GM23338 (cell line): ENCODE measurements at regions not wholly inside any gene's neighbourhood (a gene's known extent, or its start where the extent isn't known, plus 50 kb on each side); places are given as distances from the start of the nearest gene placed in this dataset.

ENCODE experiments used
- ATAC-seq: fragments of 200-7000 bp; cut with Tn5 transposase; 3 replicates; pipeline ENCODE4 v1.9.1; 2020
- DNase-seq: peaks from one replicate; pipeline ENCODE4 v3.0.0-alpha.2; 2015; ENCODE audit warnings: low spot score
- H2AFZ ChIP-seq: fragments of 200-600 bp; sonication (generic); 2 replicates; pipeline ENCODE4 v1.8.0; 2016; ENCODE audit warnings: antibody characterized with exemption, mild to moderate bottlenecking, moderate library complexity
- H3F3A ChIP-seq: fragments of 200-600 bp; sonication (generic); replicated peaks from 2 replicates; pipeline ENCODE4 v1.8.0; 2017; ENCODE audit warnings: antibody characterized with exemption, mixed run types, low read depth
- H3K27ac ChIP-seq: fragments of 200-600 bp; sonication (generic); 2 replicates; pipeline ENCODE4 v1.6.1; 2016; ENCODE audit warnings: low read depth
- H3K27me3 ChIP-seq: fragments of 200-600 bp; sonication (generic); 2 replicates; pipeline ENCODE4 v1.8.0; 2016; ENCODE audit warnings: mild to moderate bottlenecking, mixed run types, moderate library complexity; ENCODE audit not compliant: insufficient read depth
- H3K36me3 ChIP-seq: fragments of 200-600 bp; sonication (generic); 2 replicates; pipeline ENCODE4 v1.8.0; 2016; ENCODE audit warnings: mild to moderate bottlenecking; ENCODE audit not compliant: insufficient read depth
- H3K4me1 ChIP-seq: fragments of 200-600 bp; sonication (generic); 2 replicates; pipeline ENCODE4 v1.8.0; 2016; ENCODE audit warnings: mild to moderate bottlenecking, moderate library complexity; ENCODE audit not compliant: insufficient read depth
- H3K4me2 ChIP-seq: fragments of 200-600 bp; sonication (generic); 2 replicates; pipeline ENCODE4 v1.7.1; 2017; ENCODE audit warnings: mixed run types
- H3K4me3 ChIP-seq: fragments of 200-600 bp; sonication (generic); 2 replicates; pipeline ENCODE4 v1.6.1; 2016; ENCODE audit warnings: mixed run types
- H3K79me2 ChIP-seq: fragments of 200-600 bp; sonication (generic); replicated peaks from 2 replicates; pipeline ENCODE4 v1.8.0; 2017; ENCODE audit warnings: mild to moderate bottlenecking; ENCODE audit not compliant: insufficient read depth
- H3K9me2 ChIP-seq: fragments of 200-600 bp; sonication (generic); 2 replicates; pipeline ENCODE4 v1.8.0; 2017; ENCODE audit not compliant: insufficient read depth
- H4K20me1 ChIP-seq: fragments of 200-600 bp; sonication (generic); replicated peaks from 2 replicates; pipeline ENCODE4 v1.8.0; 2017; ENCODE audit warnings: mild to moderate bottlenecking; ENCODE audit not compliant: insufficient read depth
- H3K27ac Mint-ChIP-seq: 2 replicates; pipeline ENCODE4 v1.8.0; 2020; ENCODE audit warnings: inconsistent platforms, mild to moderate bottlenecking, moderate library complexity, mixed read lengths
- H3K27me3 Mint-ChIP-seq: 3 replicates; pipeline ENCODE4 v1.8.0; 2022; ENCODE audit warnings: low read depth, mild to moderate bottlenecking, moderate library complexity, mixed read lengths, inconsistent platforms; ENCODE audit not compliant: insufficient read depth, poor library complexity
- H3K36me3 Mint-ChIP-seq: 3 replicates; pipeline ENCODE4 v1.8.0; 2021; ENCODE audit warnings: low read depth, mild to moderate bottlenecking, inconsistent platforms, moderate library complexity, mixed read lengths
- H3K4me1 Mint-ChIP-seq: 3 replicates; pipeline ENCODE4 v1.8.0; 2020; ENCODE audit warnings: mild to moderate bottlenecking, inconsistent platforms, mixed read lengths
- H3K4me3 Mint-ChIP-seq: 3 replicates; pipeline ENCODE4 v1.8.0; 2021; ENCODE audit warnings: moderate library complexity, mild to moderate bottlenecking, inconsistent platforms, mixed read lengths
- H3K9me3 Mint-ChIP-seq: 3 replicates; pipeline ENCODE4 v1.8.0; 2020; ENCODE audit warnings: moderate library complexity, mild to moderate bottlenecking, inconsistent platforms, mixed read lengths
- CREB1 ChIP-seq: fragments of 250-450 bp; sonication (Bioruptor Pico); IDR thresholded peaks from 2 replicates; pipeline ENCODE4 v1.5.0; 2020; ENCODE audit warnings: low read depth, mild to moderate bottlenecking, moderate library complexity
- CTCF ChIP-seq, 2 experiments: fragments of 200-600 bp in 1 of 2; sonication (generic) in 1 of 2; conservative IDR thresholded peaks; 2 replicates each; pipeline versions ENCODE4 v1.5.1 to v1.6.1; 2016 to 2017; ENCODE audit warnings: antibody characterized with exemption in 2 of 2, low read depth in 2 of 2, mild to moderate bottlenecking in 2 of 2, moderate library complexity in 1 of 2
- EZH2 ChIP-seq: fragments of 200-600 bp; sonication (generic); IDR thresholded peaks from one replicate; pipeline ENCODE4 v1.8.0; 2017; ENCODE audit warnings: antibody characterized with exemption, mild to moderate bottlenecking, low read depth; ENCODE audit not compliant: unreplicated experiment
- EZH2phosphoT487 ChIP-seq: fragments of 200-600 bp; sonication (generic); IDR thresholded peaks from one replicate; pipeline ENCODE4 v1.8.1; 2018; ENCODE audit warnings: antibody characterized with exemption; ENCODE audit not compliant: unreplicated experiment
- JUNB ChIP-seq: IDR thresholded peaks from one replicate; pipeline ENCODE4 v1.6.1; 2016; ENCODE audit warnings: antibody characterized with exemption; ENCODE audit not compliant: unreplicated experiment
- NANOG ChIP-seq: IDR thresholded peaks from 2 replicates; pipeline ENCODE4 v1.6.1; 2016; ENCODE audit warnings: antibody characterized with exemption, borderline replicate concordance
- POLR2AphosphoS5 ChIP-seq: IDR thresholded peaks from 2 replicates; pipeline ENCODE4 v1.6.1; 2016; ENCODE audit warnings: antibody characterized with exemption, low read depth
- REST ChIP-seq: IDR thresholded peaks from one replicate; pipeline ENCODE4 v1.6.1; 2018; ENCODE audit warnings: antibody characterized with exemption; ENCODE audit not compliant: unreplicated experiment
- STAT1 ChIP-seq: IDR thresholded peaks from one replicate; pipeline ENCODE4 v1.6.1; 2016; ENCODE audit warnings: antibody characterized with exemption; ENCODE audit not compliant: unreplicated experiment
- ZNF114 ChIP-seq: fragments of 250-450 bp; sonication (Bioruptor Pico); IDR thresholded peaks from 2 replicates; pipeline ENCODE4 v1.5.0; 2020; ENCODE audit warnings: mild to moderate bottlenecking, moderate library complexity
- ZNF331 ChIP-seq: fragments of 250-450 bp; sonication (Bioruptor Pico); IDR thresholded peaks from 2 replicates; pipeline ENCODE4 v1.5.0; 2020; ENCODE audit warnings: low read depth, mild to moderate bottlenecking, moderate library complexity
- ZNF462 ChIP-seq: fragments of 250-450 bp; sonication (Bioruptor Pico); IDR thresholded peaks from 2 replicates; pipeline ENCODE4 v1.5.0; 2020; ENCODE audit warnings: mild to moderate bottlenecking, moderate library complexity
- TF ChIP-seq, protein P1 (sequence below): IDR thresholded peaks from 2 replicates; pipeline ENCODE4 v1.6.1; 2016; ENCODE audit warnings: antibody characterized with exemption

GRCh38 chr15:97473627-97474026 is 486.9 kb upstream of the ARRDC4 start:
- H3K4me1 ChIP-seq, result no peaks in the 10 kb centered on the region
- no peak overlapping the region for H3K4me3 Mint-ChIP-seq
- TF ChIP-seq JUNB (no peak), ZNF462 (no peak), CTCF (conservative IDR thresholded peaks at IDR 0.05; ENCODE audit: low read depth in 2 of 2) (no peak), NANOG (no peak), ZNF114 (CRISPR knock-in tag) (no peak), REST (no peak), EZH2phosphoT487 (no peak), POLR2AphosphoS5 (no peak), CREB1 (CRISPR knock-in tag) (no peak), ZNF331 (CRISPR knock-in tag) (no peak), EZH2 (no peak), STAT1 (no peak)
- TF ChIP-seq, protein P1, sequence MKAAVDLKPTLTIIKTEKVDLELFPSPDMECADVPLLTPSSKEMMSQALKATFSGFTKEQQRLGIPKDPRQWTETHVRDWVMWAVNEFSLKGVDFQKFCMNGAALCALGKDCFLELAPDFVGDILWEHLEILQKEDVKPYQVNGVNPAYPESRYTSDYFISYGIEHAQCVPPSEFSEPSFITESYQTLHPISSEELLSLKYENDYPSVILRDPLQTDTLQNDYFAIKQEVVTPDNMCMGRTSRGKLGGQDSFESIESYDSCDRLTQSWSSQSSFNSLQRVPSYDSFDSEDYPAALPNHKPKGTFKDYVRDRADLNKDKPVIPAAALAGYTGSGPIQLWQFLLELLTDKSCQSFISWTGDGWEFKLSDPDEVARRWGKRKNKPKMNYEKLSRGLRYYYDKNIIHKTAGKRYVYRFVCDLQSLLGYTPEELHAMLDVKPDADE, result no peak

More at GRCh38 chr15:97473627-97474026, 486.9 kb upstream of the ARRDC4 start:
- Histone ChIP-seq H3K27ac (no peak overlapping the region), H3K4me2 (no peak overlapping the region), H3K79me2 (no peaks in the 10 kb centered on the region), H3K27me3 (no peaks in the 10 kb centered on the region), H3K4me3 (no peak overlapping the region), H2AFZ (no peak overlapping the region), H3K36me3 (no peaks in the 10 kb centered on the region), H3K9me2 (no peaks in the 10 kb centered on the region), H3F3A (no peaks in the 10 kb centered on the region), H4K20me1 (no peaks in the 10 kb centered on the region)
- DNase-seq (no peak), ATAC-seq (no peak)
- no peaks in the 10 kb centered on the region for H3K36me3 Mint-ChIP-seq
- peaks cover 4% of the 10 kb centered on the region; the same call in 1 of the 3 replicates for H3K9me3 Mint-ChIP-seq
- peaks cover 6% of the 10 kb centered on the region; the same call in 1 of the 3 replicates for H3K4me1 Mint-ChIP-seq
- no peak overlapping the region for H3K27ac Mint-ChIP-seq
- H3K27me3 Mint-ChIP-seq, result no peaks in the 10 kb centered on the region
